ENCODE measurements at regions not wholly inside any gene's neighbourhood (a gene's known extent, or its start where the extent isn't known, plus 50 kb on each side); places are given as distances from the start of the nearest gene placed in this dataset.

DNA sequence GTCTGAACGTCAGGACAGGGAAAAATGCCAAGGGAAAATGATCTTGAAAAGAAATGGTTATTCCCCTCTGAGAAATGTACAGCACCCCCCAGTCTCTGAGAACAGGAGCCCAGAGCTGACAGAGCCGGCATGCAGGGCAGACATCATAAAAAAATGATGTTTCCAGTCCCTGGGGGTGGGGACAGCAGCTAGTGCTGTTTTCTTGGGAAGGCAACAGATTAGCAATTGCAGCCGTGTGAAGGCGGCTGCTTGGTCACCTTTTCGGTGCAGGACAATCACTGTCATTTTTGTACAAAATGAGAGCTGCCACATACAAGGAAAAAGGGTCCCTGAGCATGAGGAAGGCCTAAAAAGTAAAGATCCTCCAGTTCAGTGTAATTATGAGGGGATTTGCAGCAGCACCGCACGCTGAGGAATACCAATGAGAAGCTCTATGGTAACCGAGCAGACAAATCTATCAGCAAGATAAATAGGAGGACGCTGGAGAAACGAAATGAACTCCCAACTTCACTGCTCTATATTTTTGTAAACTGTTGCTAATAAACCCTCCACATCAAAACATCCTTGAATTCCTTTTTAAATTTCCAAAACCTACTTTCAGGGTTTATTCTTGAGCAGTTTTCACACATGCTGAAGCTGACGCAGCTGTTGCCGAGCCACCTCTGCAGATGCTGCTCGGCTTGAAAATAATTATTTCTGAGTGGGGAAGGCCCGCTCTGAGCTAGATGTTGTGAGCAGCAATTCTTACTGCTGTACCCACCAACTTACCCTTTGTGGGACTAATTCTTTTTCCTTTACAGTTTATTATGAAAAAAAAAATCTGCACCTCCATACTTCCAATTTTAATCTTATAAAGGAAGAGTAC, 98.2 kb upstream of the NEBL start:
- H3K4me2 ChIP-seq (ENCODE audit: insufficient read depth, low read length), result no peak overlapping the region
- no peaks in the 10 kb centered on the region for H3K9me3 ChIP-seq (ENCODE audit: insufficient read depth, low read length, severe bottlenecking)
- H4K20me1 ChIP-seq (ENCODE audit: insufficient read depth, low read length), result no peaks in the 10 kb centered on the region
- H2AFZ ChIP-seq (ENCODE audit: low read depth, low read length), result no peak overlapping the region
- no peak overlapping the region for H3K27ac ChIP-seq (ENCODE audit: low read length)
- TF ChIP-seq, protein P1, sequence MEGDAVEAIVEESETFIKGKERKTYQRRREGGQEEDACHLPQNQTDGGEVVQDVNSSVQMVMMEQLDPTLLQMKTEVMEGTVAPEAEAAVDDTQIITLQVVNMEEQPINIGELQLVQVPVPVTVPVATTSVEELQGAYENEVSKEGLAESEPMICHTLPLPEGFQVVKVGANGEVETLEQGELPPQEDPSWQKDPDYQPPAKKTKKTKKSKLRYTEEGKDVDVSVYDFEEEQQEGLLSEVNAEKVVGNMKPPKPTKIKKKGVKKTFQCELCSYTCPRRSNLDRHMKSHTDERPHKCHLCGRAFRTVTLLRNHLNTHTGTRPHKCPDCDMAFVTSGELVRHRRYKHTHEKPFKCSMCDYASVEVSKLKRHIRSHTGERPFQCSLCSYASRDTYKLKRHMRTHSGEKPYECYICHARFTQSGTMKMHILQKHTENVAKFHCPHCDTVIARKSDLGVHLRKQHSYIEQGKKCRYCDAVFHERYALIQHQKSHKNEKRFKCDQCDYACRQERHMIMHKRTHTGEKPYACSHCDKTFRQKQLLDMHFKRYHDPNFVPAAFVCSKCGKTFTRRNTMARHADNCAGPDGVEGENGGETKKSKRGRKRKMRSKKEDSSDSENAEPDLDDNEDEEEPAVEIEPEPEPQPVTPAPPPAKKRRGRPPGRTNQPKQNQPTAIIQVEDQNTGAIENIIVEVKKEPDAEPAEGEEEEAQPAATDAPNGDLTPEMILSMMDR (IDR thresholded peaks at IDR 0.05; ENCODE audit: borderline replicate concordance, extremely low read depth, low read length, poor library complexity, severe bottlenecking), result no peak
- no peak for TF ChIP-seq EZH2 (IDR thresholded peaks at IDR 0.05; ENCODE audit: borderline replicate concordance, low read depth, low read length, severe bottlenecking)
- no peaks in the 10 kb centered on the region for H3K36me3 ChIP-seq (ENCODE audit: insufficient read depth, low read length)
- no peak overlapping the region for H3K9ac ChIP-seq (ENCODE audit: low read depth, low read length)
- H3K79me2 ChIP-seq (ENCODE audit: insufficient read depth, low read length), result no peaks in the 10 kb centered on the region
- no peak for ATAC-seq (ENCODE audit: insufficient read depth, low read depth)
- no peaks in the 10 kb centered on the region for H3K27me3 ChIP-seq (ENCODE audit: insufficient read depth, low read length, poor library complexity)
- no peaks in the 10 kb centered on the region for H3K4me1 ChIP-seq (ENCODE audit: insufficient read depth, low read length)
- no peak for DNase-seq
- no peak overlapping the region for H3K4me3 ChIP-seq (ENCODE audit: low read depth in 1 of 2, low read length in 2 of 2)

DNA sequence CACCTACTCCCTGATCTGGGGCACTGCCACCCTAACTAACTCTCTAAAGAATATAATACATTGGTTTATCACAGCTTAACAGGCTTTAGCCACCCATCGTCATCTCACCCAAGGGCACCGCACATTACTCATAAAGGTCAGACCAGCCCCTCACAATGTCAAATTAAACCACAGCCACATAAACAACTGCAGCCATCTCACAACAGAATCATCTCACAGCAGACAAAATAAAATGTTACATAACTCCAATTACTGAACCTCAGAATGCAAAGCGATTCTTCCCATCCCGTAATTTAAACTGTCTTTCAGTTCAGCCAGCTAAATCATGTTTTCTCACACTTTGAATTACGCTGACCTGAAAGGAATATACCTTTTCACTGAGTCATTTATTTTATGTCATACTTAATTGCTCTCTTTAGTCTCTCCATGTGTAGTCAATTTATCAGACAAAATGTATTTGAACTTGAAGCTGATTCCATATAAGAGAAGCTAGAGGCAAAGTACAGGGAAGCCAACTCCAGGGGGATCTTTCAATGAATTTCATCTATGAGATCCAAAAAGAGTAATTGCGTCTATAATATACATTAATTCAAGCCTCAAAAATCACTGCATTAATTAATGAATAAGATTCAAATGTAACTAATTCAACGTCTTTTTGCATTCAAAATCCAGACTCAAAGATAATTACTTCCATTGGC, 96.9 kb upstream of the NEBL start:
- Histone ChIP-seq H3K4me2 (ENCODE audit: insufficient read depth, low read length) (no peak overlapping the region), H3K4me3 (ENCODE audit: low read depth in 1 of 2, low read length in 2 of 2) (no peak overlapping the region), H4K20me1 (ENCODE audit: insufficient read depth, low read length) (no peaks in the 10 kb centered on the region), H3K9ac (ENCODE audit: low read depth, low read length) (no peak overlapping the region), H3K79me2 (ENCODE audit: insufficient read depth, low read length) (no peaks in the 10 kb centered on the region), H2AFZ (ENCODE audit: low read depth, low read length) (no peak overlapping the region), H3K27me3 (ENCODE audit: insufficient read depth, low read length, poor library complexity) (no peaks in the 10 kb centered on the region), H3K27ac (ENCODE audit: low read length) (no peak overlapping the region), H3K36me3 (ENCODE audit: insufficient read depth, low read length) (no peaks in the 10 kb centered on the region), H3K4me1 (ENCODE audit: insufficient read depth, low read length) (no peaks in the 10 kb centered on the region), H3K9me3 (ENCODE audit: insufficient read depth, low read length, severe bottlenecking) (no peaks in the 10 kb centered on the region)
- no peak for TF ChIP-seq EZH2 (IDR thresholded peaks at IDR 0.05; ENCODE audit: borderline replicate concordance, low read depth, low read length, severe bottlenecking)
- TF ChIP-seq, protein P1 (IDR thresholded peaks at IDR 0.05; ENCODE audit: borderline replicate concordance, extremely low read depth, low read length, poor library complexity, severe bottlenecking), result no peak
- ATAC-seq (ENCODE audit: insufficient read depth, low read depth) (no peak), DNase-seq (no peak)

DNA sequence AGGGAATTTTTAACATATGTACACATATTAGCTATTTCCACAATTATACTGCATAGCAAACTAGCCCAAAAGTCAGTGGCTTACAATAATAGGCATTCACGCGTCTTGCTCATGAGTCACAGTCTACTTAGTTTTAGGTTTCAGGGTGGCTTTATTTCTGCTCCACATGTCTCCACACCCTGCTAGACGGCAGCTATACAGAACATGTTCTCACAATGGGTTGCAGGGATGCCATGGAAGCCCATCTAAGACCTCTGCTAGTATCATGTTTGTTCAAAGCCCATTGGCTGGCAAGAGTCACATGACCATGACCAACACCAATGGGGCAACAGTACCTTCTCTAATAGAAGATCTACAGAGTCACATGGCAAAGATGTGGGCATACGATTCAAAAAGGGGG, 96.3 kb upstream of the NEBL start:
- Histone ChIP-seq H3K9me3 (ENCODE audit: insufficient read depth, low read length, severe bottlenecking) (no peaks in the 10 kb centered on the region), H3K27me3 (ENCODE audit: insufficient read depth, low read length, poor library complexity) (no peaks in the 10 kb centered on the region), H3K36me3 (ENCODE audit: insufficient read depth, low read length) (no peaks in the 10 kb centered on the region), H3K79me2 (ENCODE audit: insufficient read depth, low read length) (no peaks in the 10 kb centered on the region), H3K27ac (ENCODE audit: low read length) (no peak overlapping the region), H4K20me1 (ENCODE audit: insufficient read depth, low read length) (no peaks in the 10 kb centered on the region), H3K9ac (ENCODE audit: low read depth, low read length) (no peak overlapping the region), H3K4me3 (ENCODE audit: low read depth in 1 of 2, low read length in 2 of 2) (no peak overlapping the region), H2AFZ (ENCODE audit: low read depth, low read length) (no peak overlapping the region), H3K4me2 (ENCODE audit: insufficient read depth, low read length) (no peak overlapping the region), H3K4me1 (ENCODE audit: insufficient read depth, low read length) (no peaks in the 10 kb centered on the region)
- DNase-seq, result no peak
- no peak for ATAC-seq (ENCODE audit: insufficient read depth, low read depth)
- no peak for TF ChIP-seq EZH2 (IDR thresholded peaks at IDR 0.05; ENCODE audit: borderline replicate concordance, low read depth, low read length, severe bottlenecking)
- TF ChIP-seq, protein P1 (IDR thresholded peaks at IDR 0.05; ENCODE audit: borderline replicate concordance, extremely low read depth, low read length, poor library complexity, severe bottlenecking), result no peak

All from DND-41 (cell line).